ENCODE measurements at regions not wholly inside any gene's neighbourhood (a gene's known extent, or its start where the extent isn't known, plus 50 kb on each side); places are given as distances from the start of the nearest gene placed in this dataset.

GRCh38 chr11:98559961-98560360, 460.8 kb upstream of the CNTN5 start:
- DNase-seq (ENCODE audit: low spot score): no peak

DNA sequence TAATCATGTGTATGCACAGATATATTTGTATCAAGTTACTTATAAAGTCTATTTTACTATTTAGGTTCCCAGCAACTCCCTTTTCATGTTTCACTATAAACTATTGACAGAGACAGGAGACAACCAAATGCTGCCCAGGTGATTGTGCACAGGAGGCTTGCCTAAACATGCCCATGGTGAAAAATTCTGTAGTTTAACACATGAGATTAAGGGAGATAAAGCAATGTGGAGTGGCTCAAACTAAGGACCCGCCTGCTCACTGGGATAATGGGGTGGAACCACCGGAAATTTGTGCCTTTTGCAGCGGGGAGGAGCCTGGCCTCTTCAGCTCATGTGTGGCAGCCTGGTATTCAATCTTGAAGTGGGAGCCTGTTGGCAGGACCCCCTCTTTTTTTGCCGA, 459.5 kb upstream of the CNTN5 start:
- no peak for DNase-seq (ENCODE audit: low spot score)

DNA sequence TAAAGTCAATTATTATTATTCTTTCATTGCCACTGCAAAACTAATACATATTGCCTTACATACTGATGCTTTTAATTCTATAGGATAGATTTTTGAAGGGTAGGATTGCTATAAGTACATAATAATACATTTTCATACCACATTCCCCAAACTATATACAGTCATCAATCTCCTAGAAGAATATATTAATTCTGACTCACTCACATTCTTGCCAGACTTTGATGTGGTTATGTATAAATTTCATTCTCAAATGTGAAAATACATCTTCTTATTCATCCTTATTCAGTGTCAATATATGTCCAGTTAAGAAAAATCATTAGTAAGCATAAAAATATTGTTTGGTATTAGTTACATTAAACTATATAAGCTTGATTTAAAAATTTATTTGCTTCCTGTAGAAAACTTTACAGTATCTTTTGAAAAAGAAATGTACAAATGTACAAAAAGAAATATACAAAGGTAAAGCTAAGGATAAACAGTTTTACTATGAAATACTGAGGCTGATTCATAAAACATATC, 458.8 kb upstream of the CNTN5 start:
- DNase-seq (ENCODE audit: low spot score): no peak

DNA sequence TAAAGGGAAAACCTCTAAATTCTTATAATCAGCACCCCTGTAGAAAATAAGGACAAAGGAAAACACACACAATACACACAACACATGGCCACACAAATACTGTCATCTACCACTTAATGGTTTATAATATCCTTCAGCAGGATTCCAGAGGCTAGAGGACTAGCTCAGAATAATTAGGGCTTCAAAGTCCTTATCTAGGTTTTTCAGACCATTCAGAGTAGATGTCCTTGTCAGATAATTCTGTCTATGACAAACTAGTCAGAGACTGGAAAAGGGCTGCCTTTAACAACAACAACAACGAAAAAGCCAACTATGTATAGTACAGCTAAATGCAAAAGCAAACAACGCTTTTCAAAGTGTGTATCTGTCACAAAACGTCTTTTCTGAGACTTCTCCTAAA, 456.5 kb upstream of the CNTN5 start:
- DNase-seq (ENCODE audit: low spot score): no peak

GRCh38 chr11:98564881-98565280, 455.9 kb upstream of the CNTN5 start:
- no peak for DNase-seq (ENCODE audit: low spot score)

DNA sequence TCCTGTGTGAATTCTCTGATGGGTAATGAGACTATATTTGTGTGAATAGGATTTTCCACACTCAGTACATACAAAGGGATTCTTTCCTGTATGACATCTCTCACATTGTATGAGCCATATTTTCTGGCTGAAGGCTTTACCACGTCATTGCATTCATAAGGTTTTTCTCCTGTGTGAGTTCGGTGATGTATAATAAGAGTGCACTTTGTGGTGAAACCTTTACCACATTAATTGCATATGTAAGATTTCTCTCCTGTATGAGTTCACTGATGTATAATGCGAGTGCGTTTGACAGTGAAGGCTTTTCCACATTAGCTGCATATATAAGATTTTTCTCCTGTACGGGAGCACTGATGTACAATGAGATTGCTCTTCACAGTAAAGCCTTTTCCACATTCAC, 455.4 kb upstream of the CNTN5 start:
- no peak for DNase-seq (ENCODE audit: low spot score)

- no peak for DNase-seq (ENCODE audit: low spot score)
Observed at GRCh38 chr11:98566978-98567377, 453.8 kb upstream of the CNTN5 start.

GRCh38 chr11:98568013-98568412, 452.7 kb upstream of the CNTN5 start:
- DNase-seq (ENCODE audit: low spot score): no peak

- no peak for DNase-seq (ENCODE audit: low spot score)
Observed at GRCh38 chr11:98572941-98573340, 447.8 kb upstream of the CNTN5 start.

GRCh38 chr11:98587884-98588283, 432.9 kb upstream of the CNTN5 start:
- DNase-seq (ENCODE audit: low spot score): no peak

- no peak for DNase-seq (ENCODE audit: low spot score)
Observed at GRCh38 chr11:98589967-98590366, 430.8 kb upstream of the CNTN5 start.

DNA sequence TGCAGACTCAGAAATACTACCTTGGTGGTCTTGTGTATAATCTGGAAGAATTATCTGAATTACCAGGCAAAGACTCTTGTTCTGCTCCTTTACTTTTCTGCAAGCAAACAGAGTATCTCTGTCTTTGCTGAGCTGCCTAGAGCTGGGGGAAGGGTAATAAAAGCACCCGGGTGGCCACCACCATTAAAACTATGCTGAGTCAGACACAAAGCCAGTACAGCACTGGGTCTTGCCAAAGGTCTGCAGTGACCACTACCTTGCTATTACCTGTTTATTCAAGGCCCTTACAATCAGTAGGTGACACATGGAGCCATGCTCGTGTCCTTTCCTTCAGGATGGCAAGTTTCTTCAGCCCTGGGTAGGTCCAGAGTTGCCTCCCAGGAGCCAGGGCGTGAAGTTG, 420.6 kb upstream of the CNTN5 start:
- DNase-seq (ENCODE audit: low spot score): no peak

- DNase-seq (ENCODE audit: low spot score): no peak
Observed at GRCh38 chr11:98600786-98601773, 419.7 kb upstream of the CNTN5 start.

DNA sequence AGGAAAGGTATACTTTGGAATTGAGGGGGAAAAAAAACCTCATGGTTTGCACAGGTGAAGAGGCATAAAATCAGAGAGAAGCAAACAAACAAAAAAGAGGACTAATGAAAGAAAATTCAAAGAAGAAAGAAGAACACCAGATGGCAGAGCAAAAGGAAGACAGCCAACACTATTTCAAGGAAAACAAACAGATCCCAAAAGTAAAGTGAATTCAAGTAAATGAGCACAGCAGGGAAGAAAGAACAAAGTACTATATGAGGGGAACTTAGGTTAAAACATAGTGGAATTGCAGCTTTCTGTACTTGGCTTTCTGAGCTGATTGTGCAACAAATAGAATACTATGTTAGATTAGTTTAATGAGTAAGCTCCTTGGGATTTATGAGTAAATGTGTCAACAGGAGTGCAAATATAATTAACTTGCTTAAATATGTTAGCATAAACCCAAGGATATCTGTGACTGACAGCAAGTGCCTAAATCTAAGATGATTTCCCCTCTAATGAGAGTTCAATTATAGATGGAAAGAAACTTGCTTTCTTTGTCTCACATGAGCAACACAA, 404.6 kb upstream of the CNTN5 start:
- DNase-seq (ENCODE audit: low spot score): no peak

DNA sequence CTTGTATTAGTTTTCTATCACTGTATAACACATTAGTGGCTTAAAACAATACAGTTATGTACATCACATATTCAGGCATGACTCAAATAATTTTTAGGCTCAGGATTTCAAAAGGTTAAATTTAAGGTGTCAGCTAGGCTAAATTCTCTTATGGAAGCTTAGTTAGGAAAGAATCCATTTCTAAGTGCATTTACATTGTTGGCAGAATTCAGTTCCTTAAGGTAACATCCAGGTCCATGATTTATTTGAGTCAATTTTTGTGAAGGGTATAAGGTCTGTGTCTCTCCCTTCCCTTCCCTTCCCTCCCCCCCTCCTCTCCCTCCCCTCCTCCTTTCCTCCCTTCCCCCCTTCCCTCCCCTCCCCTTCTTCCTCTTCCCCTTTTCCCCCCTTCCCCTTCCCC, 399.0 kb upstream of the CNTN5 start:
- no peak for DNase-seq (ENCODE audit: low spot score)

DNA sequence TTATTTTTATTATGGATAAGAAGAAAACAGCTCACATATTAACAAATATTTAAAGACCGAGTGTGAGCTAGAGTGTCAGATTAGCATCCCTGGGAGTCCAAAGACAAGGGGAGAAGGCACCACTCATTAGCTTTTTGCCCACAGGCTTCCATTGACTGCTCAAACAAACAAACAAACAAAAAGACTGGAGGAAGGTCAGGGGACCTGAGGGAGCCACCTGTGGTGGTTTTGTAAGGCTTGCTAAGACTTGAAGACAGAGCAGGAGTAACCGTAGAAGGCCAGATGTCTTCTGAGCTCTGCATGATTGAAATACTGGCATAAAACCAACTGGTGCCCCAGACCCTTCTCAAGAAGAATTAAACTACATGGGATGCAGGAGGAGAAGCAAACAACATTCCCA, 395.2 kb upstream of the CNTN5 start:
- DNase-seq (ENCODE audit: low spot score): no peak

- DNase-seq (ENCODE audit: low spot score): no peak
Observed at GRCh38 chr11:98630736-98631135, 390.0 kb upstream of the CNTN5 start.

- no peak for DNase-seq (ENCODE audit: low spot score)
Observed at GRCh38 chr11:98657711-98658110, 363.0 kb upstream of the CNTN5 start.

DNA sequence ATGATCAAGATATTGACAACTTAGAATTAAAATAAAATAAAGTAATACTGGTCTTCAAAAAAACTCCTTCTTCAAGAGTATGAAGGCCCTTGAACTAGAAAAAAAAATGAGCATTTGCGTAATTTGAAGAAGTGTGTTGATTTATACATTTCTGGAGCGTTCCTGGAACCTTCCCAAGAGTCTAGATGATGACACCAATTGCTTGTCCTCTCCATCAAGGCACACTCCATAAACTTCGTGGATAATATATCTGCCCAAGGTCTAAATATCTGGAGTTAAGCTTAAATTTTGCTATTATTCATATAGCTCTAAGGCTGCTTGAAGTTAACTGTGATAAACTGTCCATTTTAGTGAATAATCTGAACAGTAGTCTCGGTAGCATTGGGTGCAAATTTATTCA, 361.3 kb upstream of the CNTN5 start:
- DNase-seq (ENCODE audit: low spot score): no peak

GRCh38 chr11:98674390-98674789, 346.4 kb upstream of the CNTN5 start:
- no peak for DNase-seq (ENCODE audit: low spot score)

DNA sequence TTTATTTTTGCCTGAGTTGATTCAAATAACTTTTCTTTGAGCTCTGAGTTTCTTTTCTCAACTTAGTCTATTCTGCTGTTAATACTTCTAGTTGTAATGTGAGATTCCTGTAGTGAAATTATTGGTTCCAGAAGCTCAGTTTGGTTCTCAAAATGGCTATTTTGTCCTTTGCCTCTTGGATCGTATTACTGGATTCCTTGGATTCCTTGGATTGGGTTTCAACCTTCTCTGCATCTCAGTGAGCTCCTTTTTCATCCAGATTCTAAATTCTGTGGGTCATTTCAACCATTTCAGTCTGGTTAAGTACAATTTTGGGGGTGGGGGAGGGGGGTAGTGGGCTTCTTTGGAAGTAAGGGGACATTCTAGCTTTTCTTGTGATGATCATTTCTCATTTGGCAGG, 341.1 kb upstream of the CNTN5 start:
- no peak for DNase-seq (ENCODE audit: low spot score)

DNA sequence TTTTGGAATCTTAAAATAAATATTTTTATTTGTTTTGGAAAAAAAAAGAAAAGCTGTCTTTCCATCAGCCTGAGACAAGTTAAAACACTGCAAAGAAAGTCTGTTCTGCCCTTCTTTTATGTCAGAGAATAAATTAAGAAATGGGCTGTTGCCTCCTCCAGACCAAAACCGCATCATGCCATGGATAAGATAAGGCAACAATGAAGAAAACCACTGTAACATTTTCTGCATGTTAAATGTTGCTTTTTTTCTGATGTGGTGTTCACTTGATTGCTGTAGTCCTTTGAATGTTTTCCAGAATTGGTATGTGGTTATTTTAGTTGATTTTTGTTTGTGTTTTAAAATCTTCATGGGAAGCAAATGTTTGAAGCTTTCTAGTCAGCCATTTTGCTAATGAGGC, 319.2 kb upstream of the CNTN5 start:
- no peak for DNase-seq (ENCODE audit: low spot score)

GRCh38 chr11:98703779-98704556, 316.8 kb upstream of the CNTN5 start:
- DNase-seq (ENCODE audit: low spot score): no peak
